H9 (cell line): ENCODE measurements at regions not wholly inside any gene's neighbourhood (a gene's known extent, or its start where the extent isn't known, plus 50 kb on each side); places are given as distances from the start of the nearest gene placed in this dataset.

Experiments
- DNase-seq: peaks from one replicate; pipeline ENCODE4 v3.0.0-alpha.2; 2017
- H2AFZ ChIP-seq: one replicate; pipeline ENCODE4 v1.6.1; 2013; ENCODE audit warnings: mild to moderate bottlenecking, low read length, control low read depth, moderate library complexity
- H2AK5ac ChIP-seq: 2 replicates; pipeline ENCODE4 v1.6.1; 2013; ENCODE audit warnings: low read length, control low read depth, mixed read lengths; ENCODE audit not compliant: insufficient read length
- H2BK120ac ChIP-seq: one replicate; pipeline ENCODE4 v1.6.1; 2013; ENCODE audit warnings: low read depth, mild to moderate bottlenecking, low read length, control low read depth, inconsistent platforms; ENCODE audit not compliant: poor library complexity, severe bottlenecking
- H2BK12ac ChIP-seq: 2 replicates; pipeline ENCODE4 v1.6.1; 2013; ENCODE audit warnings: low read length, control low read depth, mixed read lengths, low read depth; ENCODE audit not compliant: insufficient read length
- H2BK15ac ChIP-seq: 2 replicates; pipeline ENCODE4 v1.6.1; 2013; ENCODE audit warnings: low read depth, low read length, control low read depth
- H2BK20ac ChIP-seq: one replicate; pipeline ENCODE4 v1.6.1; 2013; ENCODE audit warnings: low read depth, mild to moderate bottlenecking, low read length, control low read depth, inconsistent platforms; ENCODE audit not compliant: poor library complexity, severe bottlenecking
- H2BK5ac ChIP-seq: 2 replicates; pipeline ENCODE4 v1.6.1; 2013; ENCODE audit warnings: low read length, control low read depth, mixed read lengths; ENCODE audit not compliant: insufficient read length
- H3K14ac ChIP-seq: 2 replicates; pipeline ENCODE4 v1.6.1; 2013; ENCODE audit warnings: low read length, control low read depth; ENCODE audit not compliant: insufficient read depth
- H3K18ac ChIP-seq: 2 replicates; pipeline ENCODE4 v1.6.1; 2013; ENCODE audit warnings: low read depth, mild to moderate bottlenecking, mixed read lengths, low read length, control low read depth; ENCODE audit not compliant: insufficient read length
- H3K23ac ChIP-seq: 2 replicates; pipeline ENCODE4 v1.6.1; 2013; ENCODE audit warnings: low read length, control low read depth, mixed read lengths, low read depth; ENCODE audit not compliant: insufficient read length
- H3K23me2 ChIP-seq: 2 replicates; pipeline ENCODE4 v1.6.1; 2013; ENCODE audit warnings: low read depth, mild to moderate bottlenecking, mixed read lengths, low read length, control low read depth; ENCODE audit not compliant: insufficient read length, poor library complexity, severe bottlenecking
- H3K27ac ChIP-seq: 2 replicates; pipeline ENCODE4 v1.5.1; 2013; ENCODE audit warnings: low read length, control low read depth, mixed read lengths, low read depth; ENCODE audit not compliant: insufficient read length
- H3K27me3 ChIP-seq: 2 replicates; pipeline ENCODE4 v1.6.1; 2013; ENCODE audit warnings: low read length, control low read depth, inconsistent platforms; ENCODE audit not compliant: insufficient read depth
- H3K4ac ChIP-seq: 2 replicates; pipeline ENCODE4 v1.6.1; 2013; ENCODE audit warnings: low read depth, mild to moderate bottlenecking, control low read depth, inconsistent platforms, low read length, moderate library complexity
- H3K4me1 ChIP-seq: 2 replicates; pipeline ENCODE4 v1.6.1; 2013; ENCODE audit warnings: low read length, control low read depth, inconsistent platforms; ENCODE audit not compliant: insufficient read depth
- H3K4me2 ChIP-seq: 2 replicates; pipeline ENCODE4 v1.6.1; 2013; ENCODE audit warnings: low read length, control low read depth, mixed read lengths; ENCODE audit not compliant: insufficient read length, insufficient read depth
- H3K56ac ChIP-seq: 2 replicates; pipeline ENCODE4 v1.6.1; 2013; ENCODE audit warnings: low read depth, mild to moderate bottlenecking, mixed read lengths, low read length, control low read depth; ENCODE audit not compliant: insufficient read length
- H3K79me1 ChIP-seq: 2 replicates; pipeline ENCODE4 v1.6.1; 2013; ENCODE audit warnings: low read depth, mild to moderate bottlenecking, moderate library complexity, low read length, control low read depth, inconsistent platforms; ENCODE audit not compliant: insufficient read depth, poor library complexity, severe bottlenecking
- H3K79me2 ChIP-seq: 2 replicates; pipeline ENCODE4 v1.6.1; 2013; ENCODE audit warnings: low read length, control low read depth, inconsistent platforms; ENCODE audit not compliant: insufficient read depth
- H3K9ac ChIP-seq: 2 replicates; pipeline ENCODE4 v1.6.1; 2013; ENCODE audit warnings: low read length, control low read depth, mixed read lengths; ENCODE audit not compliant: insufficient read length; ENCODE audit errors: extremely low read depth
- H3K9me3 ChIP-seq: one replicate; pipeline ENCODE4 v1.6.1; 2013; ENCODE audit warnings: low read depth, low read length, inconsistent platforms; ENCODE audit not compliant: control insufficient read depth
- H3T11ph ChIP-seq: one replicate; pipeline ENCODE4 v1.6.1; 2013; ENCODE audit warnings: mild to moderate bottlenecking, low read length, control low read depth, inconsistent platforms
- H4K20me1 ChIP-seq: one replicate; pipeline ENCODE4 v1.6.1; 2013; ENCODE audit not compliant: control insufficient read depth, insufficient read length, insufficient read depth
- H4K5ac ChIP-seq: 2 replicates; pipeline ENCODE4 v1.6.1; 2013; ENCODE audit warnings: low read depth, mild to moderate bottlenecking, mixed read lengths, low read length, control low read depth; ENCODE audit not compliant: insufficient read length
- H4K8ac ChIP-seq: replicated peaks from 2 replicates; pipeline ENCODE4 v1.6.1; 2013; ENCODE audit warnings: low read length, control low read depth, mixed read lengths, low read depth; ENCODE audit not compliant: insufficient read length
- H4K91ac ChIP-seq: 2 replicates; pipeline ENCODE4 v1.6.1; 2013; ENCODE audit warnings: low read depth, mild to moderate bottlenecking, moderate library complexity, mixed read lengths, low read length, control low read depth; ENCODE audit not compliant: insufficient read length
- H3K27ac Mint-ChIP-seq, 3 experiments: 2 replicates in 2 of 3; 3 replicates in 1 of 3; pipeline ENCODE4 v1.8.0; 2020 to 2021; ENCODE audit warnings: mixed read lengths in 3 of 3, mild to moderate bottlenecking in 1 of 3, moderate library complexity in 1 of 3
- H3K27me3 Mint-ChIP-seq: 2 replicates; pipeline ENCODE4 v1.8.0; 2021; ENCODE audit warnings: low read depth, mild to moderate bottlenecking, moderate library complexity, mixed read lengths
- H3K36me3 Mint-ChIP-seq, 3 experiments: 2 replicates in 2 of 3; 3 replicates in 1 of 3; pipeline ENCODE4 v1.8.0; 2020 to 2021; ENCODE audit warnings: low read depth in 3 of 3, mixed read lengths in 3 of 3; ENCODE audit not compliant: insufficient read depth in 1 of 3
- H3K4me1 Mint-ChIP-seq, 2 experiments: 2 replicates each; pipeline ENCODE4 v1.8.0; 2020; ENCODE audit warnings: mixed read lengths in 2 of 2
- H3K4me3 Mint-ChIP-seq, 2 experiments: 2 replicates in 1 of 2; 3 replicates in 1 of 2; pipeline ENCODE4 v1.8.0; 2020 to 2021; ENCODE audit warnings: mild to moderate bottlenecking in 2 of 2, mixed read lengths in 2 of 2, moderate library complexity in 1 of 2
- H3K9me3 Mint-ChIP-seq, 2 experiments: 2 replicates in 1 of 2; 3 replicates in 1 of 2; pipeline ENCODE4 v1.8.0; 2020; ENCODE audit warnings: mild to moderate bottlenecking in 2 of 2, mixed read lengths in 2 of 2, moderate library complexity in 1 of 2
- WGBS: extraction: QIAGEN DNeasy Blood & Tissue Kit; methylation state at CpG from one replicate; pipeline ENCODE4 v1.1.7; 2013; ENCODE audit warnings: missing lambda C conversion rate, low lambda C conversion rate, mixed read lengths; ENCODE audit not compliant: insufficient read length; ENCODE audit errors: extremely low coverage; 5-methylcytosine and 5-hydroxymethylcytosine counted together
- TF ChIP-seq, protein P1 (sequence below): fragments of 200-600 bp; sonication (generic); conservative IDR thresholded peaks from 3 replicates; pipeline ENCODE4 v1.8.0; 2021; ENCODE audit warnings: antibody characterized with exemption, mild to moderate bottlenecking

DNA sequence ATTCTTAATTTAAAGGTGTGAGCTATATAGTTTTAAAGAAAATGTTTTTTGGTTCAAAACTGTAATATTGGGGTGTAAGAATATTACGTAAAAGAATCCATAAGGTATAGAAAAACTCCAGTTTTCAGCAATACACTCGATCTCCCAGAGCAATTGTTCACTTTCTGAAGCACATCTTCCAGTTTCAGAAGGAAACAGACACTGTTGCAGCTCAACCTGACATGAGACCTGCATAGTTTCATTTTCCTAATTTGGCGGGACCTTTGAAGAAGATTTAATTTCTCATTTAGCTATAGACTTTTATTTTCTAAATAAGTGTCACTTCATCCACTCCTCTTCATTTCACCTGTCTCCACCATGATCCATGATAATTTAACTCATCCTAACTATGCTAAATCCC lies 281.5 kb downstream of the HTR1B start:
- no peak for DNase-seq

More for the DNA sequence above, 281.5 kb downstream of the HTR1B start:
- Histone ChIP-seq H3K27me3 (no peaks in the 10 kb centered on the region), H2BK5ac (no peak overlapping the region), H3K18ac (no peak overlapping the region), H4K8ac (no peak overlapping the region), H3K4ac (no peak overlapping the region), H3T11ph (no peak overlapping the region), H3K9ac (no peak overlapping the region), H4K91ac (no peak overlapping the region), H3K79me2 (no peaks in the 10 kb centered on the region), H3K79me1 (no peaks in the 10 kb centered on the region), H3K23ac (no peak overlapping the region), H4K5ac (no peak overlapping the region), H2BK15ac (no peak overlapping the region), H3K9me3 (no peaks in the 10 kb centered on the region), H2BK12ac (no peak overlapping the region), H3K27ac (no peak overlapping the region), H2AFZ (no peak overlapping the region), H3K14ac (no peak overlapping the region), H3K56ac (no peak overlapping the region), H4K20me1 (no peaks in the 10 kb centered on the region), H3K4me2 (no peak overlapping the region), H2AK5ac (no peak overlapping the region), H3K23me2 (no peaks in the 10 kb centered on the region), H2BK20ac (no peak overlapping the region), H3K4me1 (no peaks in the 10 kb centered on the region), H2BK120ac (no peak overlapping the region)
- Mint-ChIP-seq H3K4me3 (no peak overlapping the region), H3K27ac (no peak overlapping the region), H3K27me3 (no peaks in the 10 kb centered on the region), H3K9me3 (peaks cover 2 to 4% of the 10 kb centered on the region in 2 experiments; a peak in 4 of 5 replicates), H3K4me1 (no peaks in the 10 kb centered on the region), H3K36me3 (no peaks in the 10 kb centered on the region)
- WGBS, result no CpG with 5 or more reads among the region's 3 CpGs
- TF ChIP-seq, protein P1, sequence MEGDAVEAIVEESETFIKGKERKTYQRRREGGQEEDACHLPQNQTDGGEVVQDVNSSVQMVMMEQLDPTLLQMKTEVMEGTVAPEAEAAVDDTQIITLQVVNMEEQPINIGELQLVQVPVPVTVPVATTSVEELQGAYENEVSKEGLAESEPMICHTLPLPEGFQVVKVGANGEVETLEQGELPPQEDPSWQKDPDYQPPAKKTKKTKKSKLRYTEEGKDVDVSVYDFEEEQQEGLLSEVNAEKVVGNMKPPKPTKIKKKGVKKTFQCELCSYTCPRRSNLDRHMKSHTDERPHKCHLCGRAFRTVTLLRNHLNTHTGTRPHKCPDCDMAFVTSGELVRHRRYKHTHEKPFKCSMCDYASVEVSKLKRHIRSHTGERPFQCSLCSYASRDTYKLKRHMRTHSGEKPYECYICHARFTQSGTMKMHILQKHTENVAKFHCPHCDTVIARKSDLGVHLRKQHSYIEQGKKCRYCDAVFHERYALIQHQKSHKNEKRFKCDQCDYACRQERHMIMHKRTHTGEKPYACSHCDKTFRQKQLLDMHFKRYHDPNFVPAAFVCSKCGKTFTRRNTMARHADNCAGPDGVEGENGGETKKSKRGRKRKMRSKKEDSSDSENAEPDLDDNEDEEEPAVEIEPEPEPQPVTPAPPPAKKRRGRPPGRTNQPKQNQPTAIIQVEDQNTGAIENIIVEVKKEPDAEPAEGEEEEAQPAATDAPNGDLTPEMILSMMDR, result no peak
